GM21526 (cell line): ENCODE measurements at regions not wholly inside any gene's neighbourhood (a gene's known extent, or its start where the extent isn't known, plus 50 kb on each side); places are given as distances from the start of the nearest gene placed in this dataset.
"Not testable (repeated sequence)": the region's sequence is repeated elsewhere in the genome, so short reads cannot be mapped to it uniquely, and the experiment has no call there.

Experiments used
- ATAC-seq: cut with Tn5 transposase; IDR thresholded peaks from one replicate; pipeline ENCODE4 v1.9.1; 2021; ENCODE audit warnings: moderate library complexity; ENCODE audit not compliant: unreplicated experiment, low FRiP score

DNA sequence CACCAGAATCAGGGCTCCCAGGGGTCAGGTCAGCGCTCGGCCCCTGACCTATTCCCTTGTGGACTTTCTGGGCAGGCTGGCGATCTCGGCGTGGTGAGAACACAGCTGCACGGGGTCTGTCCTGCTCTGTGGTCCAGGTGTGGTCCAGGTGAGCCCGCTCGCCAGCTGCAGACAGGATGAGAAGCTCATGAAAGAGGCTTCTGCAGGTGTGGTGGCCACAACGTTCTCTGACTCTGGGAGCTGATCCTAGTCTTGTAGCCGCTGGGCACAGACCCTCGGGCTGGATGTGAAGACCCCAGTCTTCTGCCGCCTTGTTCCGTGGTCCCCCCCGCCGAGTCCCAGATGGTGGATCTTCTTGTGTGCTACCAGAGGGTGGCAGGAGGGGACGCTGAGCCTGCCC is 129.7 kb downstream of the RTP5 start:
- ATAC-seq = no peak

DNA sequence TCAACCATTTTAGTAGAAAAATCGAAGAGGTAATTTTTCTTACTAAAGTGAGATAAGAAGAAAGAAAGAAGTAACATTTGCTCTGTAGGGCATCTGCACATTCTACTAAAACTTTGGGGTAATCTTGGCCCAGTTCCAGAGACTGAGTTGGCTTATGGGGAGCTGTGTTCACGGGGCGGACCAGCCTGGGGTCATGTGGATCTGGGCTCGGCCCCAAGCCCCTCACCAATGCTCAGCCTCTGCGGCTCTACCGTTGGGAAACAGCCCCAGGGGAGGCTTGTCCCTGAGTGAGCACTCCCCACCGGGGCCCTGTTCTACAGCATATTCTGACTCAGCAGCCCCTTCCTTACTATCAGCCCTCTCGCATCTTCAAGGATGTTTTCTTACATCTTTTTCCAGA is 132.3 kb downstream of the RTP5 start:
- ATAC-seq = no peak

DNA sequence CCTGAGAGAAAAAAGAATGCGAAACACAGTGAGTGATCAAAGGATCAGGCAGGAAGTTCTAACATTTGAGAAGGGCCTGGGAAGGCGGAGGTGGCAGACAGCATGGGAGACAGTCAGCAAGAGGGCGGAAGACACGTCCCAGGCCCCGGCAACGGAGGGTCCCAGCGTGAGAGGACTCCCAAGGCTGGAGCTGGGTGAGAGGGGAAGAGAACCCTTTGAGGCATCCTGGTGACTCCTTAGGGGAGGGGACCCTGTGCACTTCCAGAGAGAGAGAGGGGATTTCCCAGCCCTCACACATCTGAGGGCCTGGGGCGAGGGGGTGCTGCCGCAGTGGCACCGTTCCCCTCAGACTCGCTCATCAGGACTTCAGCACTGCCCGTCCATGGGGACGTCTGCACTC is 133.4 kb downstream of the RTP5 start:
- no peak for ATAC-seq

DNA sequence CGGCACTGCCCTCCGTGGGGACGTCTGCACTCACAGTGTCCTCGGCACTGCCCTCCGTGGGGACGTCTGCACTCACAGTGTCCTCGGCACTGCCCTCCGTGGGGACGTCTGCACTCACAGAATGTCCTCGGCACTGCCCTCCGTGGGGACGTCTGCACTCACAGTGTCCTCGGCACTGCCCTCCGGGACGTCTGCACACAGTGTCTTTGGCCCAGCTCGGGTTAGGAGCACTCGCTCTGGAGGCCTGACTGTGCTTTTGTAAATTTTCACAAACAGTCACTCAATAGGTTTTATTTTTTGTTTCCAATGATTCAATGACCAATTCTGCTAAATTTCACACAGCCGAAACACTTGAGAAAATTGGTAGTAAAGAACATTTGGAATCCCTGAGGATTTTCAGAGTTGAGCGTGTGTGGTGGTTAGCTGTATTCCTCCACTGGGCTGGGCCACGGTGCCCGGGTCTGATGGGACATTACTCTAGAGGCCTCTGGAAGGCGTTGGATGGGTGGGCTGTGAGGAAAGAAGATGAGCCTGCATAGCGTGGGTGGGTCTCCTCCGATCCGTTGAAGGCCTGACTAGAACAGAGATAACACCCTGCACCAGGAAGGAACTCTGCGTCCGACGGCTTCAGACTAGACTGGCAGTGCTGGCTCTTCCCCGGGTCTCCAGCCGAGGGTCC is 134.8 kb downstream of the RTP5 start:
- ATAC-seq = no peak

DNA sequence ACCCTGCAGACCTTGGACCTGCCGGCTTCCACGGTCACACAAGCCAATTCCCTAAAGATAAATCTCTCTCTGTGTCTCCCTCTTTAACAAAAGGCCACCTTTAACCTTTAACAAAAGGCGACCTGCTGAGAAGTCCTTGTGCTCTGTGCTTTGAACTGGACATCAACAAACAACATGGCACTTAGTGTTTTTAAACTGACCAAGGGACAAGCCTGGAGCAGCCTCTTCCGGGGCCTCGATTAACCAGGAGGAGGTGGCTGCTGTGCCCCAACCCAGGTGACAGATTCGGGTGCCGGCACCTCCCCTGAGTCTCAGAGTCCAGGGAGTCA is 135.3 kb downstream of the RTP5 start:
- ATAC-seq = no peak

- not testable (repeated sequence) for ATAC-seq
Measured at GRCh38 chr2:242006091-242006634, 136.6 kb downstream of the RTP5 start.

DNA sequence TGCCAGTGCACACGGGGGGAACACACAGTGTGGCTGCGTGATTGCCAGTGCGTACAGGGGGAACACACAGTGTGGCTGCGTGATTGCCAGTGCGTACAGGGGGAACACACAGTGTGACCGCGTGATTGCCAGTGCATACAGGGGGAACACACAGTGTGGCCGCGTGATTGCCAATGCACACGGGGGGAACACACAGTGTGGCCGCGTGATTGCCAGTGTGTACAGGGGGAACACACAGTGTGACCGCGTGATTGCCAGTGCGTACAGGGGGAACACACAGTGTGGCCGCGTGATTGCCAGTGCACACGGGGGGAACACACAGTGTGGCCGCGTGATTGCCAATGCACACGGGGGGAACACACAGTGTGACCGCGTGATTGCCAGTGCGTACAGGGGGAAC is 139.4 kb downstream of the RTP5 start:
- ATAC-seq = not testable (repeated sequence)

GRCh38 chr2:242009846-242010245 is 140.3 kb downstream of the RTP5 start:
- ATAC-seq = not testable (repeated sequence)

DNA sequence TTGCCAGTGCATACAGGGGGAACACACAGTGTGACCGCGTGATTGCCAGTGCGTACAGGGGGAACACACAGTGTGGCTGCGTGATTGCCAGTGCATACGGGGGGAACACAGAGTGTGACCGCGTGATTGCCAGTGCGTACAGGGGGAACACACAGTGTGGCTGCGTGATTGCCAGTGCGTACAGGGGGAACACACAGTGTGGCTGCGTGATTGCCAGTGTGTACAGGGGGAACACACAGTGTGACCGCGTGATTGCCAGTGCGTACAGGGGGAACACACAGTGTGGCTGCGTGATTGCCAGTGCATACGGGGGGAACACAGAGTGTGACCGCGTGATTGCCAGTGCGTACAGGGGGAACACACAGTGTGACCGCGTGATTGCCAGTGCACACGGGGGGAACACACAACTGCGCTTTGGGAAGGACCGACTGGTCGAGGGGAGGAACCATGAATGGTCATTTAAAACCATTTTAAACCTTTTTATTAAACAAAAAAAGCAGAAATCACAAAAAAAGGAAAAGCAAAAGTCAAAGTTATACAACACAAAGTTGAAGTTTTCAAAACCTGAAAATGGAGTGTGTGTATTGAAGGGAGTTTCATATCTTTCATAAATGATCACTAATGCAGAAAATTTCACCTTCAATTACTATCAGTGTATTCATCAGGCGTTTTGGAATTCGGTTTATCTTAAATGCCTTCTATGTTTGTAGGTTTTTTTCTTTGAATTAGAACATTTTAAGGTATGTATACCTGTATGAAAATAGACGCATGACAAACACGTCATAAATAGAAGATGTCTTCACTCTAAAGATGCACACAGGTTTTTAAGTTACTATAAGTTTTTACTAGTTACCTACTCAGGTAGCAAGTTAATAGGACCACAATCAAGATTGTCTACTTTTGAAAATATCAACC is 141.0 kb downstream of the RTP5 start:
- not testable (repeated sequence) for ATAC-seq

DNA sequence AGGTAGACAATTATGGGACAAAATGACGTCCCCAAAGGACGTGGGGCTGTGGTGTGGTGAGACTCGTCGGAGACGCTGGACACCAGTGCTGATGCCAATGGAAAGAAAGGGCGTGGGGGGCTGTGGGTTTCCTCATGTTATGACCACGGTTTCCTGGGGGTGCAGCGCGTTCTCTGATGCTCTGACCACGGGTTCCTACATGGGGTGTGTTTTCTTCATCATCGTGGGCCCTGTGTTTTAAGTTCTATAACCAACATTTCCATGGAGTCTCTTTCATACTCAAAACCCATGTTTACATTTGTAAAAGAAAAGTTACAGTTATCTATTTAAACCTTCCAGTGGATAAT is 141.6 kb downstream of the RTP5 start:
- no peak for ATAC-seq

GRCh38 chr2:242011516-242011915 is 142.0 kb downstream of the RTP5 start:
- no peak for ATAC-seq

- ATAC-seq = no peak
Measured at GRCh38 chr2:242011991-242012764, 142.6 kb downstream of the RTP5 start.

DNA sequence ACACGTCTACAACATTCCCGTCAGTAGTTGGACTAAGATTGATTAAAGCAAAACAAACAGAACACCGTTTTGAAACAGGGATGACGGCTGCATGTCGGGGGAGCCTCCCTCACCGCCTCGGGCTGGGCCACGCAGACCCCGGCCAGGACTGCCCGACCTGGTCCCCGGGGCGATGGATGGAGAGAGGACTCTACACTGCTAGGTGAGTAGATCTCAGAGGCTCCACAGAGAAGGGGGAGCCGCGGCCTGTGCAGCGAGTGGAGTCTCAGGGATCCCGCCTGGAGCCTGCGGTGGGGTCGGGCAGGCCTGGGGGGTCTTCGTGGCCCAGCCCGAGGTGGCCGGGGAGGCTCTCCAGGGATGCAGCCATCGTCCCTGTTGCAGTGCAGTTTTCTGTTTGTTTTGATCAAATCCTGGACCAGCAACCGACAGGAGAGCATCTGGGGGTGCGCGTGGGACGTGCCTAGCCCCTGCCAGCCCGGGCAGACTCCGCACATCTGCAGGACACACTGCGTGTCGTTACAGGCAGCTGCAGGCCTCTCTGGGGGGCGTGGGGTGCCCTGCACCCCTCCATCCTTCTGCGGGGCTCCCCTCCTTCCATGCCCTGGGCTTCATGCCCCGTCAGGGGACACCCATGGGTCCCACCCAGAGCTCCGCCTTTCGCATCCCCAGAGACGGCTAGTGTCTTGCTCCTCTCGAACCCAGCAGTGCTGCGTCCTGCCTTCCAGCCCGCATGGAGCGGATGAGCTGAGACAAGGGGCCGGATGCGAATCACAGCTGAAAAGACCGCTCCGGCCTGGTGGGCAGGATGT is 143.6 kb downstream of the RTP5 start:
- ATAC-seq = no peak

GRCh38 chr2:242013771-242014170 is 144.2 kb downstream of the RTP5 start:
- ATAC-seq = no peak

DNA sequence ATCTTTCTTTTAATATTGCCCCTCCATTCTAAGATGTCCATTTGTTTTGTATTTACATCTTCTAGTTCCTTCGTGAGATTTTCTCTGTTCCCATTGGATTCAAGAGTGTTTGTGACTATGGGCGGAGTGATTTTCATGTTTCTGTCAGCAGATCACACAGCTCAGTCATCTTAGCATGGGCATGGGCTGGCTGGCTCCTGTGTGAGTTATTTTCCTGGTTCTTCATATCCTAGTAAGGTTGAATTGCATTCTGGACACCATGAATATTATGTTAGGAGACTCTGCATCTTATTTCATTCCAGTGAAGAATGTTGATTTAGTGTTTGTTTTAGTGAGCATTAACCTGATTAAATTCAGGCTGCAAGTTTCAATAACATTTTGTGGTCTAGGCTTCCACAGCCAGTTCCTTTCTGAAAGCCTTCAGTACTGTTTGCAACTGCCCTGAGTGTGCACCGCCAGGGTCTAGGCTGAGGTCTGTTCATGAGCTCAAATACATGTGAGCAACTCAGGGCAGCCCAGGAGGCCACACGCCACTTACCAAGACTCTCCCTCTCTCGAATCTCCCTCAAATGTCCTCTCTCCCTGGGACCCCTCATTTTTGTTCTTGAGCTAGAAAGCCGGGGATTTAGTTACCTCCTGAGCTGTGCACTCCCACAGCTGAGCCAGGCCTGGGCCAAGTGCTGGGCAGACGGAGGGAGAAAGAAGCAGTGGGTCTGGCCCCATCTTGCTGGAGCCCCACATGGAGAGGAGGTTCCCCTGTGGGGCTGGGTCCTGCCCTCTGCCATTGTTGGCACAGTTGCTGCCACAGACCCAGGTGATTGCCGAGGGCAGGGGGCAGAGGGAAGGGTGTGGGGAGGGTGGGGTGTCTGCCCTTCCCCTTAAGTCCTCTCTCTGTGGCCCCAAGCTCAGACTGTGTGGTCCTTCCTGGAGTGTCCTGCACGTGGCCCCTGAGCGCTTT is 145.9 kb downstream of the RTP5 start:
- ATAC-seq = no peak

- ATAC-seq = no peak
Measured at GRCh38 chr2:242017086-242017485, 147.6 kb downstream of the RTP5 start.

DNA sequence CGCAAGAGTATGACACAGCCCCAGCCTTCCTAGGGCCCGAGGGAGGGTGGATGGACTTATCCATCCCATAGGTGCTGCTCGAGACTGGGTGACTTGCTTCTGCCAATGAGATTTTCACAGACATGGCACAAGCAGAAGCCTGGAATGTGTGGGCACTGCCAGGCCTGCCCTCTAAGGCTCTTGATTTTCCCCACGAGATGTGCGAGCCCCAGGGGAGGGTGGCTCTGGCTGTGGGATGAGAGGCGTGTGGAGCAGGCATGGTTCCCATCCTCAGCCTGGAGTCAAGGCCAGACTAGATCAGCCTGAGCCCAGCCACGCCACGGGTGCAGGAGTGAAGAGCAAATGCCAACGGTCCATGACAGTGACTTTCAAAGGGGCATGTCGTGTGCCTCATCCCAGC is 148.9 kb downstream of the RTP5 start:
- ATAC-seq = not testable (repeated sequence)

- no peak for ATAC-seq
Measured at GRCh38 chr2:242019344-242019743, 149.8 kb downstream of the RTP5 start.
